Activated CD4-positive, alpha-beta T cell treated with anti-CD3 and anti-CD28 coated beads, Interleukin-2, amount 50 U/mL, for 48 hours (primary cell): ENCODE measurements at regions not wholly inside any gene's neighbourhood (a gene's known extent, or its start where the extent isn't known, plus 50 kb on each side); places are given as distances from the start of the nearest gene placed in this dataset.
"Not testable (repeated sequence)": the region's sequence is repeated elsewhere in the genome, so short reads cannot be mapped to it uniquely, and the experiment has no call there.

ENCODE experiments used
- DNase-seq, 2 experiments: peaks; one replicate each; pipeline ENCODE4 v3.0.0-alpha.2; 2020

DNA sequence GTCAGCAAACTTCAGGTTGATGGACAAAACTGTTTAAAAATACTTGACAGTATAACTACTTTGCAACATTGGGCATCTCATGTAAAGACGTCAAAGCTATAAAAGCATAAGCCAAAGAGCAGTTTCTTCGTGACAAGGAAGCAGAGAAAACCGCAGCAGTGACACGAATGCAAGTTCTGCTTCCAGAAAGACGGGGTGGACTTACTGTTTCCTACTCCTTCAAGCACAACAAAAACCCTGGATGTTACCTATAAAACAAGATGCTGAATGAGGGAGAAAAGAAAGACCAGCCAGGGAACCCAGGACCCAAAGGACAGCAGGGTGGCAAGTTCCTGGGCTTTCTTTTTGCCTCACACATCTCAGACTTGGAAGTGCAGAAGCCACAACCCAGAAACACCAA, 98.0 kb downstream of the DLL1 start:
- no peak for DNase-seq

DNA sequence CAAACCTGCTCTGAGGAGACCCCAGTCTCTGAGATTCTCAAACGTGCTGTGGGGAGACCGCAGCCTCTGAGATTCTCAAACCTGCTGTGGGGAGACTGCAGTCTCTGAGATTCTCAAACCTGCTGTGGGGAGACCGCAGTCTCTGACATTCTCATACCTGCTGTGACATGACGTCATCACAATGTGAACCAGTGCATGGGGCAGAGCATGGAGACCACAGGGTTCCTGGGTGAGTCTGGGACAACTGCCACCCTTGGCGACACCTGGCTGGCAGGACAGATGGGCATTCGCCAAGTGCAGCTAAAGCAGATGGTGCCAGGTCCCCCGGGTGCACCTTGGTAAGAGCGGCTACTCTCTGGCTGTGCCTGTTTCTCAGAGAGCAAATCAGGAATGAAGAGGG, 98.8 kb downstream of the DLL1 start:
- DNase-seq, result not testable (repeated sequence)

DNA sequence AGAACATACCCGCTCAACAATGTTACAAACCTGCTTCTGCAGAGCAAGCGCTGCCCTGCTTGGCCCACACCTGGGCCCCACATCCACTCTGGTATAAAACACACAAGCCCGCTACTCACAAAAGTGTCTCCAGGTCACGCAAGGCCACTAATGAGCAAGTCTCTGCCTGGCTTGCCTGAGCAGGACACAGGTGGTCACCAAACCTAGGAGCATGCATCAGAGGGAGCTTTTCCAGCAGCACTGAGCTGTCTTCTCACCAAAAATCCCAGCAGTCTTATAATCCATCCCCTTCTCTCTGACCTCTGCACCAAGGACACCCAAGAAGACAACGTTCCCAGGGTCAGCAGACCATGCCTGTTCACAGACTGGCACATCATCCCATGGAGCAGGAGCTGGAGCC, 100.8 kb downstream of the DLL1 start:
- DNase-seq, result no peak

DNA sequence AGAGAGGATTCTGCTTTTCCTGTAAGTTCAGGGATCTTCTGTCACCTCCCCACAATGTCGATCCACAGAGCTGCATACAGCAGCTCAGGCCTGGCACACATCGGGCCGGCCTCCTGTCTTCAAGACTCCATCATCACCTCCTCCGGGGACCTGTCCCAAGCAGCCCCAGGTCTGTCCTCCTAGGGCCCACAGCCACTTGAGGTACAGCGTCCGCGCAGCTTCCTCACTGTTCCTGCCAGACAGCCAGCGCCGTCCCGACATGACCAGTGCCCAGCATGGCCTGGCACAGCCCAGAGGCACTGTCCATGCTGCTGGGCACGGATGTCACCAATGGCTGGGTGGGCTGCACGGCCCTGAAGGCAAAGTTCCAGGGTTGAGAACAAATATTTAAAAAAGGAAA, 101.6 kb downstream of the DLL1 start:
- DNase-seq, result no peak

DNA sequence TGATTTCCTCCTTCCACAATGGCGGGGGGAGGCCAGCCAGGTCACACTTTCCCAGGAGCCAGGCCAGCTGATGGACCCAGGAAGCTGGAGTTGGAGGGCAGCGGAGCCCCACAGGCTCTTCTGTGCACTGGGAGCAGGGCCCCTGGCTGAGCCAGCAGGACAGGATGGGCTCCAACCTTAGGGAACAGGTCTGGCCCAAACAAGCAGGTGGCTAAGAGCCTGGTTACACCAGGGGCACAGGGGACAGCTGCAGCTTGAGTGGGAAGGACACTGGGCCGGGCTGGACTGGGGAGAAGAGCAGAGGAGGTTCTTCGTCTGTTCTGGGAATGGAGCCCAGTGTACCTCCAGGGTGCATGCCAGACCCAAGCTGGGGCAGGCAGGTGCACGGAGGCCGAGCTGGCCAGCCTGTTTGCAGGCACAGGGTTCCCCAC, 102.3 kb downstream of the DLL1 start:
- DNase-seq, result no peak

DNA sequence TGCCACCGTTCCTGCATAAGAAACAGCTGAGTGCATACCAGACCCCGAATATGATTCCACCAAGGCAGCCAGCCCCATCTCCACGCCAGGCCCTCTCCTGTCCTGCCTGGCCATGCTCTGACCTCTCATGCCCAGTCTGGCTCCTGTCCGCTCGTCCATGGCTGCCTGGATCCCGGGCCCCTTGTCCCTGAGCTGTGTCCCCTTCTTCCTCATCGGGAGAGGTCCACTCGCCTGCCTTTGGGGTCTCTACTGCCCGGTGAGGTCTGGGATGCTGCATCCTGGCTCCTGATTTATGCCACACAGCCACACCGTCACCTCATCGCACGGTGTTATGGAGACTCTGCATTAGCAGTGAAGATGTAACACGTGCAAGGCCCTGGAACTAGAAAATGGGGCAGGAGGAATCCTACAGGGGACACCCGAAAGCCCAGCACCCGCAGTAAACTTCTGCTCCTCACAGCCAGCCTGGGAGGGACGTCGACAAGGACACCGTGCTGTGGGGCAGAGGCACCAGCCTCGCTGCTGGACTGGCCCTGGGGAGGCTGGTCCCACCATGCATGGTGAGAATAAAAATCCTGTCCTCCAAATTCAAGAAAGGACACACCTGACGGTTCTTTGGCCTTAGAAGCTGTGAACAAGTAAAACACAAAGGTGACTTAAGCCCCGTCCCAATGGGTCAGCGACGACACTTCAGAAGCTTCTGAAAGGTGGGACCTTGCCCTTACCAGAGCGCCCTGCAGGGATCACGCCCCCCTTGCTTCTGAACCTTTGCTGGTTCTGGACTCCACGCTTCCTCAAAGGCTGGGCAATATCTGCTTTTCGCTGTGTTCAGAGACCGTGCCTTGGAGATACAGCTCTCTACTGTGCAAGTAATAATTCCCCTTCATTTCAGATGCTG, 103.0 kb downstream of the DLL1 start:
- no peak for DNase-seq

DNA sequence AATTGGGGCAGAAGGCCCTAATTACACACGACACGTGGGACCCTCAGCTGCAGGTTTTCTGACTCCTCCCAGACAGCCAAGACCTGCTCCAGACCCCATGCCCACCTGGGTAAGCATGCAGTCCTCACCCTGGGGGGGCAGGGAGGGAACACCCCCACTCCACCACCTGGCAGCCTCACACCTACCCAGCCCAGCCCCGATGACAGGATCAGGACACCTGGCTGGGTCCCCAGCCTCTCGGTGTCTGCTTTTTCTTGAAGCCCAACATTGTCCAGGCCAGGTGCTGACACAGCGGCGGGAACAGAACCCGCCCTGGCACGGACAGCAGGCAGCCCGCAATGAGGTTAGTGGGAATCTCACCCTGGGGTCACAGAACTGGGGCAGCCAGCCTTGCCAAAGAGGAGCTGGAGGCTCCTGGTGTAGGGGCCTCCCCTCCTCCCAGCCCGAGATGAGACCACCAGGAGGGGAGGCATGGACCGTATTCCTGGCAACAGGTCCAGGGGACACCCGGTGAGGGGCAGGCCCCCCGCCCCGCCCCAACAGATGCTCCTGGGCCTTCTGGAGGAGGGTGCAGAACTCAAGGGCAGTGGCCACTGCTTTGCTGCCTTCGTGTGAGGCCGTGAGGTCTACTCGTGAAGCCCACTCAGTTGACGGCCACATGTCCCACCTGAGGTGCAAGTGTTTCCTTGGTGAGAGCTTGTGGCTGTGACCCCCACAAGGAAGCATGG, 103.8 kb downstream of the DLL1 start:
- no peak for DNase-seq

DNA sequence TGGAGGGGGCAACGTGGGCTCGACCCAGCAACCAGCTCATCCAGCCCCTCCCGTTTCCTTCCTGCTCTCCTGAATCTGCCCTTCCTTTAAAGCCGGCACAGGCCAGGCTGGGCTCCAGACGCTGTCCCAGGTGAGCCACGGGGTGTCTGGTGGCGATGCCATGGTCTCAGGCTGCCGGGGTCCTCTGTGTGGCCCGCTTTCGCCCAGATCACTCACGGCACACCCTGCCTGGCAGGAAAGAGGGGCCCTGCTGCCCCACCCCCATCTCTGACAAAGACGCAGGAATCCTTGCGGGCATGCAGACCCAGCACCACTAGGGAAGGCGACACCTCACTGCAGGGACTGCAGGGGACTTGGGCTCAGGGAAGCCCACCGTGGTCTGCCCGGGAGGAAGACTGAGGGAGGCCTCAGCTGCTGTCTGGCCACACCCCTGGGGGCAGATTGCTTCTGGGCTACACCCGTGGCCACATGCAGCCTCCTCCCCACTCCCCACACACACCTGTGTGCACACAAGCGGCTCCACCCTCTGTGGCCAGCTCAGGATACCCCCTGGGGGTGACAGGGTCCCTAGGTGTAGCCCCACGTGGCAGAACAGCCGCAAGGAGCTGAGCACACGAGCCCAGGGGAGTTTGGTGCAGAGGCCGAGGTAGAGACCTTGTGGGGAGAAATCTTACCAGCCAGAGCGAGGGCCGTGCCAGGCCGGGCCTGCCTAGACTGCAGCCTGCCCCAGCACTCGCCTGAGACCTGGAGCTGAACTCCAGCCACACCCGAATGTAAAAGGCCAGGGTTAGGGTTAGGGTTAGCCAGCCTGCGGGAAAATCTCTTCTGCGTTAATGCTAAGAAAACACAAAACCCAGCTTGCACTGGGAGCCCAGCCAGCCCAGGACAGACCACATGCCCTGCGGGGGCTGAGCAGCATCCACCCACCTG, 104.6 kb downstream of the DLL1 start:
- no peak for DNase-seq

DNA sequence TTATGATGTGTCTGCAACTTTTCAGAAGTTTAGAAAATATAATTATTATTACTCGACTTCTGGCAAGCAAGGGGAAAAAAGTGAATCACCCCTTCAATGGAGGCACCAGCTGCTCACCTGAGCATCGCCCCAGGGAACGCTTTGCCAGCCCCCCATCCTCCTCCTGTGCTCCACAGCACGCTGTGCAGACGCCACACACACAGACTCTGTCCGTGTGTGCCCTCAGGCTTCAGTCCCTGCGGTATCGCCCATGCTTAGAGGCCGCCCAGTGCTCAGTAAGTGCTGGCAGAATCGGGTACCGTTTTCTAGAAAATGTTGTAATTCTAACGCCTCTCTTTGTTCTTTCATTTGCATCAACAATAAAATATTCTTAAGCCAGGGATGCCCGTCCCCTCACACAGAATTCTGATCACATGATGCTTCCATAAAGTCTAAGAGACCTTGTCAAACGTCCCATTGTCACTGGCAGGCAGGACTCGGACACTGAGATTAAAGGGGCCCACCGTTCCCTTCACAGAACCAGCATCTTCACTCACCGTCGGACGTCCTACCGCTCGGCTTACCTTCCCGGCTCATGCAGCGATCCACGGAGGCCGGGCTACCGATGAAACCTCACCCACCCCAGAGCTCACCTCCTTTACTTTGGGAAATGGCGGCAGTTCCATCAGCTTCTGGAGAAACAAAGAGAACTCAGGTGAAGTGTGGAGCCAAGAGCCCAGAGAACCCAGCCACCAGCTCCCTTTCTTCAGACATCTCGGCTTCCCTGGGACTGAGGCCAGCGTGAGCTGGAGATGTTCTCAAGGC, 105.5 kb downstream of the DLL1 start:
- DNase-seq, result no peak

DNA sequence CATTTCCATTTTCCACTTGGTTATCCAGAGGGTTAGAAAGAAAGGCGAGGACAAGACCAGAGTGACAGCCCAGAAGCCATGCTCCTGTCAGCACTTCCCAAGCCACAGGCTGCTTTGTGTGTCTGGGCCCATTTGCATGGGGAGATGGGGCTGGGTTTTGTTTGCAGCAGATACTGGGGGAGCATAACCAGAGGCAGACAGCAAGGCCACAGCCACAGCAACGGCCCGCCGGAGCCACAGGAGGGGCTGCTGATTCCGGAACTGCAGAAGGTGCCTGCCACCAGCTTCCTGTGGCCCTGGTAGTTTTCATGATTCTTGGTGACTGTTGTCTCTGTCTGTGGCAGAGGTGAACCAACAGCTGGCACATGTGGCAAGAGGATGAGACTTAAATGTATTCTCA, 106.6 kb downstream of the DLL1 start:
- no peak for DNase-seq

DNA sequence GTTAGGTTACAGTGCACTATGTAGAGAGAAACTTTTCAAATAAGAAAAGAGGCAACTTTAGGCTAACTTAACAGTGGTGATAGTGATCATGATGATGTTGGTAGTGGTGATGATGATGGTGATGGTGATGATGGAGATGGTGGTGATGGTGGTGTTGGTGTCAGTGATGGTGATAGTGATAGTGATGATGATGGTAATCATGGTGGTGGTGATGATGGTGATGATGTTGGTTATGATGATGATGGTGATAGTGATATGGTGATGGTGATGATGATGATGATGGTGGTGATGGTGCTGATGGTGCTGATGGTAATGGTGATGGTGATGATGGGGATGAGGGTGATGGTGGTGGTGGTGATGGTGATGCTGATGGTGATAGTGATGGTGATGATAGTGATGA, 107.4 kb downstream of the DLL1 start:
- DNase-seq, result no peak

DNA sequence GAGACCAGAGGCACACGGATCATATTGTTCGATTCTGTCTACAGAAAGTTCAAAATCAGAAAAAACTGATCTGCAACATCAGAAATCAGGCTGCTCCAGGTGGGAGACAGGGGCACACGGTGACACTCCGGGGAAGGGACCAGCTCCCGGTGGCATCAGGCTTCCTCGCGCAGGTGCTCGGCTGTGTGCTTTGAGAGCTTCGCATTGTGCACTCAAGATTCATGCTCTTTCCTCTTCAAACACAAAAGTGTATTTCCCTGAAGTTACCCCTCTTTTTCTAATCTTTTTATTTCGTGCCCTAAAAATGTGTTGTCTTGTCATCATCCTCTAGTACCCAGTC, 108.1 kb downstream of the DLL1 start:
- DNase-seq, result no peak

DNA sequence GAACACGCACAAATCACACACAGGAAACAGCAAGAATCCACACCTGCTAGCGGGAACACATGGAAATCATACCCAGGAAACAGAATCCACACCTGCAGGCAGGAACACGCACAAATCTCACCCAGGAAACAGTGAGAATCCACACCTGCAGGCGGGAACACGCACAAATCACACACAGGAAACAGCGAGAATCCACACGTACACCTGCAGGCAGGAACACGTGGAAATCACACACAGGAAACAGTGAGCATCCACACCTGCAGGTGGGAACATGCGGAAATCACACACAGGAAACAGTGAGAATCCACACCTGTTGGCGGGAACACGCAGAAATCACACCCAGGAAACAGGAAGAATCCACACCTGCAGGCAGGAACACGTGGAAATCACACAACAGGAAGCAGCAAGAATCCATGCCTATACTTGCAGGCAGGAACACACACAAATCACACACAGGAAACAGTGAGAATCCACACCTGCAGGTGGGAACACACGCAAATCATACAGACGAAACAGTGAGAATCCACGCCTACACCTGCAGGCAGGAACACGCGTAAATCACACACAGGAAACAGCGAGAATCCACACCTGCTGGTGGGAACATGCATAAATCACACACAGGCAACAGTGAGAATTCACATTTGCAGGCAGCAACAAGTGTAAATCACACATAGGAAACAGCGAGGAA, 108.6 kb downstream of the DLL1 start:
- no peak for DNase-seq

DNA sequence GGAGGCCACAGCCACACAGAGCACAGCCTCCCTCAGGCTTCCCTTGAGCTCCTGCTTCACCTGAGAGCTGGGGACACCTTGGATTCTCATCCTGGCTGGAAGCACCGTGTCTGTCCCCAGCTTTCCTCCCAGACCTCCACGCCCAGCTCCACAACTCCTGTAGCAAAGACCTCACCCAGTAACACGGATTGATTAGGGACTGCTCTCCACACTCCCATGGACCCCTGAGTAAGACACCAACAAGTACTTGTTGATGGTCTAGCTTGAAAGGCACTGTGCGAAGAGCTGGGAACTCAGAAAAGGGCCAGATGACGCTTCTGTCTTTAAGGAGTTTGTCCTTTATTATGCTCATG, 109.6 kb downstream of the DLL1 start:
- DNase-seq, result no peak

DNA sequence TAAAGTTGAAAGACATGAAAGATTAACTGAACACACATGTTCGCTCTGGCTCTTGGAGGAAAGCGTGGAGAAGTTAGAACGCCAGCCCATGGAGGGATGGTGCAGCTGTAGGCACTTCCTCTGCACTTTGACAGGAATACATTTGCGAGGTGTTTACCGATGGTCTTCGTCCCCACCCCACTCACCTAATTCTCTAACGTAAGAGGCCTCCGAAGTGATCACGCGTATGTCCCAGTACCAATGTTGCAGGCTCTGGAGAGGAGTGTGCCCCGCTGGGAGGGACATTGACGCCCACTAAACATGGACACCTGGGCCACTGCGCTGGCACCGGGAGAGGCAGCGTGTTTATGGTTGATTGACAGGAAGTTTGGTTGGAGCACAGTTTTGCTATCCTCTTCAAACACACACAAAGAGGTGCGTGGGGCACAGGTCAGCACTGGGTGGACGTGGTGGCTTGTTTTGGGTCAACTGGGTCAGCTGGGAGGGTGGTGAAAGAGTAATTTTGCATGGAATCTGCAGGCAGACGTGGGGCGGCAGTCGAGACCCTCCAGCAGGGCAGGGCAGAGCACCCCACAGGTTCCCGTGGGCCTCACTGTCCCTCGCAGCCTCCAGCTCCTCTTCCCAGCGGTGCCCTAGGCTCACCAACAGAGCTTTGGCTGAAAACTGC, 110.1 kb downstream of the DLL1 start:
- DNase-seq, result no peak

DNA sequence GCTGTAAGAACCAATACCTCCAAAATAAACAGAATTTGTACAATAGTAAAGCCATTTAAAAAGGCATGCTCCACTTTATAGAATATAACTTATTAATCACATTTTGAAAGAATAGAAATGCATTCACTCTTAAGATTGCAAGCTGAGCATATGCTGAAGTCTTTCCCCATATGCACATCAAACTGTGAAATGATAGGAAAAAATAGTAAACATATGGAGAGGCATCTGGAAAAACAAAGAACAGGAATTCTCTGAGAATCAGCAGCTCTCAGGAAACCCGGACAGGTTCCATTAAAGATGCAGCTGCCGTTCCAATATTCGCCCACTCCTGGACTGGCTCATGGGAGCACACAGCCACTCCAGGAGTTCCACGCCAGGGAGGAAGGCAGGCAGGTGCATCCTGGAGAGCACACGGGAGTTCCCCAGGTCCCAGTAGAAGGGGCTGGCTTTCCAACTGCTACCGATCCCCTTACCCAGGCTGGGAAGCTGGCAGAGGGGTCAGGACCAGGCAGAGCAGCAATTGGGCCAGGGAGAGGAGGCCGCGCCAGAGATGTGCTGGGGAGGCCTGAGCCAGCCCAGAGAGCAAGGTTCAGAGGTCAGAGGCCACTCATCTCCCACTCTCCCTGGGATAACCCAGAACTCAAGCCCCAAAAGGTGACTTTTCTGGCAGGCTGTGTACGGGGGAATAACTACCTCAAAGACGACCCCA, 111.1 kb downstream of the DLL1 start:
- no peak for DNase-seq

DNA sequence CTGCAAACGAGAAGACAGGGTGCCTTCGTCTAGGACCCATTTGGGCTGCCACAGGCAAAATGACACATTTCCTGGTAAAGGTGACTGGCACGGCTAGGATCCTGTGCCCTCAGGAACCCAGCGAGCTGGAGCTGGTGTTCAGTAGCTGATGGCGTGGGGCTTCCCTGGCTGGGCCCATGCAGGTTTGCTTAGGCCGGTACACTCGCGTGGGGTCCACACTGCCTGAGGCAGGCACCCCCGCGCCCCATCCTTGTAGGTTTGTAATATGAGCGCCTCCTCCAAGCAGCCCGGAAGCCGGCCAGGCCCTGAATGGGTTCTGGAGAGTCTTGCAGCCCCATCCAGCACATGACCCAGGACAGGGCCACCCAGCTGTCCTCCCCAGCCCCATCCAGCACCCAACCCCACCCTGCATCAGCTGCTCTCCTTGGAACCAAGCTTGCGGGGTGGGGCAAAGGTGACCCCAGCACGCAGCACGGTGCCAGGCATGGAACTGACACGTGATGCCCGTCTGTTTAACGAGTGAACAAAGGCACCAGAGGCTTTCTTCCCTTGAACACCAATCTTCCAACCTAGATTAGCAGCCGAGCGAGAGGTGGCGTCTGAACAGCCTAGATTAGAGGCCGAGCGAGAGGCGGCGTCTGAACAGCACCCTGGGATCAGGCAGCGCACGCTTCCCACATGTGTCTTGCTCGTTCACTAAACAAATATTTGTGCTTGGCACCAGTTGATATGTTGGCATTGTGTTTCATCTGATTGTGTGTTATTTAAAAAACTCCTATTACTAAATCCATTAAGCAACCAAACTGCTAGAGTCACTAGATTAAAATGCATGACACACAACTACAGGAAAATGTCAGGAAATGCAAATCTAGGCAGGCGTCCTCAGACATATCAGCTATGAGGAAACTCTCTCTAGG, 112.1 kb downstream of the DLL1 start:
- DNase-seq, result no peak

DNA sequence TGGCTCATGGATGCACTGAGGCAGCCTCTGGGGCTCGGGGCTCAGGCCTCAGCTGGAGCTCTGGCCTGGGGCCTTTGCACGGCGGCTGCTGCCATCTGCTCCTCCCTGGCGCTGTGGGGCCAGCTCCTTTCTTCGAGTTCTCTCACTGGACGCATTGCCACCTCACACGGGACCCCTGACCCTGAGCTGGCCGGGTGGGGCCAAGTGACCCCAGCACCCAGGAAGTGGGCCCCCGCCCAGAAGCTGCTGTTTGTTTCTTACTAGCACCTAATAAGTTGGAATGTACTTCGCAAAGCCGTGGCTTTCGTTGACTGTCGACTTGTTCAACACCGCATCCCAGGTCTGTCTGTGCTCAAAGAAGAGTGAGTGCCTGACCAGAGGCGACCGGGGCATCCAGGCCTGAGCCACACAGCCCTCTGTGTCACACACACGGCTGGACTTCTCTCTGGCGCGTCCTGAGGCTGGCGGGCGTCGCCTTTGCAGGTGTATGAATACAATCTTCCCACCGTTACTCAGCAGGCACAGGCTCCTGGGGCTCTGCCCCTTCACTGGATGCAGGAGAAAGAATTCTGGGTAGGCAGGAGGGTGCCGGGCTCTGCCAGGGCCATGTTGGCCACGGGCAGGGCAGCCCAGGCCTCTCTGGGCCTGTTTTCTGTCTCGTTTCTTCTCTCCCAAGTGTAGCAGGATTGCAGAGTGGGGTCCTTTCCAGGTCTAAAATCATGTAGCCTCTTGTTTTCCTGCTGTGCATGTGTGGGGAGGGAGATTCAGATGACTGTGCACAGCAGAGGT, 112.9 kb downstream of the DLL1 start:
- no peak for DNase-seq
